Activated CD4-positive, alpha-beta T cell treated with anti-CD3 and anti-CD28 coated beads for 48 hours (primary cell): ENCODE measurements at regions not wholly inside any gene's neighbourhood (a gene's known extent, or its start where the extent isn't known, plus 50 kb on each side); places are given as distances from the start of the nearest gene placed in this dataset.
A peak's percentile ranks its signal among the peaks of the same experiment; 100 is the strongest.

Experiments
- DNase-seq: peaks from one replicate; pipeline ENCODE4 v3.0.0-alpha.2; 2020

DNA sequence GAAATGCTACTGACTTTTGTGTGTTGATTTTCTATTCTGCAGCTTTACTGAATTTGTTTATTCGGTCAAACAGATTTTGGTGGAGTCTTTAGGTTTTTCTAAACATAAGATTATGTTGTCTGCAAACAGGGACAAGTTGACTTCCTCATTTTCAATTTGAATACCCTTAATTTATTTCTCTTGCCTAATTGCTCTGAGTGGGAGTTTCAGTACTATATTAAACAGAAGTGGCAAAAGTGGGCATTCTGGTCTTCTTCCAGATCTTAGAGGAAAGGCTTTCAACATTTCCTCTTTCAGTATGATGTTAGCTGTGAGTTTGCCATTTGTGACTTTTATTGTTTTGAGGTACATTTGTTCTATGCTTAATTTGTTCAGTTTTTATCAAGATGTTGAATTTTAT, 268.5 kb downstream of the WNT5A start:
- DNase-seq: no peak

DNA sequence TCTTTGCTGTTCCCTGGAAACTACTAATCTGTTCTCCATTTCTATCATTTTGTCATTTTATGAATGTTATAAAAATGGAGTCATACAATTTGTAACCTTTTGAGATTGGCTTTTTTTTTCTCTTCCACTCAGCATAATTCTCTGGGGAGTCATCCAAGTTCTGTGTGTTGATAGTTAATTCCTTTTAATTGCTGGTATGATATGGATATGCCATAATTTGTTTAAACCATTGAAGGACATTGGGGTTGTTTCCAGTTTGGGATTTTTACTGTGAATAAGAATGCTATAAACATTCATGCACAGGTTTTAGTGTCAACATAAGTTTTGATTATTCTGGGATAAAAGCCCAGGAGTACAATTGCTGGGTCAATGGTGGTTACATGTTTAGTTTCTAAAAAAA, 279.4 kb downstream of the WNT5A start:
- no peak for DNase-seq

DNA sequence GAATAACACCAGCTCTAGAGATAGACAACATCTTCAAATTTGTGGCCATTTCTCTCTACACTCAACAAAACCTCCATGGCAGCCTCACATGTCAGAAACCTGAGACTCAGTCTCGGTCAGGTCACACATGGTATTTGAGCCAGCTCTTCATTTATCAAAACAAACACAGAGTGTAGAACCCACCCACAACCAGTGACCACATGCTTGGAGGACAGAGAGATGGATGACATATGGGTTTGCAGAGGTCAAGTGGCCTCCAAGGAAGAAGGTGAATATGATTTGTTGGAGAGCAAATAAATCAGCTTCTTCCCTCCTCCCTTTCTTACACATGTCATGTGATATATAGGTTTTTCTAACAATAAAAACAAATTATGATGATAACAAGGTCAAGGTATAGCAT, 278.1 kb upstream of the LRTM1 start:
- DNase-seq: no peak

DNA sequence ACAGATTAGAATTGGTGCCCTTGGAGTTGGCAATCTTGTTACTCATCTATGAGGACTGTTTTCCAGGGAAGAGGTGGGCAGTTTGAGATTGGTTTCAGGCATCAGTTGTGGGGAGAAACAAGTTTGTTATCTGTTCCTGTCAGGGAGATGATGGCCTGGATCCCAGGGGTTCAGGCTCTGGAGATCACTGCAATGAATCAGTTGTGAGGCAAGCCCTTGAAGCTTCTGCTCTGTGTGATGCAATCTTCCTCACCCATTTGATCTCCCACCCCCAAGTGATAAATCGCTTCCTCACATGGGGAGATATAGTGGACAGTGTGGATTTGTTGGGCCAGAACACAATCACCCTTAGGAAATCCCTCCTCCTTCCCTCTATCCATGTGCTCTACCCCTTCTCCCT, 276.6 kb upstream of the LRTM1 start:
- no peak for DNase-seq

DNA sequence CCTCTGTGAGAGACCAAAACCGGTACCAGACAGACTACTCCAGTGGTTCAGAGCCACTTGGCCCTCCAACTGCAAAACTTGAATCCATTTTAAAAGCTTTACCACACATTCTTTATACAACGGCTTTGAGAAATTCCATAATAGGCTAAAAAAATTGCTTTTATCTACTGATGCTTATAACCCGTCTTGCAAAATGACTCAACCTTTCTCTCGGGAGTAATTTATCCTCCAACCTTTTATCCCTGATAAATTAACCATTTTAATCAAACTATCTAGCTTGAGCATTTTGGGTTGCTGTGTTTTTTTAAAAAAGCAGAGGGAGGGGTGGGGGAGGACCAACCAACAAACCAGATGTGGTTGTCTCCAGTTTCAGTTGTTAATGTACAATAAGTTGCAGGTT, 275.7 kb upstream of the LRTM1 start:
- no peak for DNase-seq

DNA sequence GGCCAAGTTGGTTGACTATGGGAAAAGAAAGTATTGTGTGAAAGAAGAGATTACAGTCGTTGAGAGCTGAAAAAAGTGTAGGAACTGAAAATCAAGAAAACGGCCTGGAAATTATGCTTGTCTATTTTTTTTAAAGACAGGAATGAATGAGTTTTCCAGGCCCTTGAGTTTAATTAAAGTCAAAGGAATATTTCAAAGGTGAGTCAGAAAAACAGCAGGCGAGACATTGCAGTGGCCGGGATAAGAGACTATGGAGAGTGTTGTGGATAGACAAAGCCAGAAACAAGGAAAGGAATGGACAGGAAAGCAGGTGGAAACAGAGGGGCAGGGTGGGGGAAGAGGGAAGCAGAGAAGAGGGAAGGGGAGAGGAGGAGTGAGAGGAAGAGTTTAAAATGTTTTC, 275.1 kb upstream of the LRTM1 start:
- DNase-seq: no peak

DNA sequence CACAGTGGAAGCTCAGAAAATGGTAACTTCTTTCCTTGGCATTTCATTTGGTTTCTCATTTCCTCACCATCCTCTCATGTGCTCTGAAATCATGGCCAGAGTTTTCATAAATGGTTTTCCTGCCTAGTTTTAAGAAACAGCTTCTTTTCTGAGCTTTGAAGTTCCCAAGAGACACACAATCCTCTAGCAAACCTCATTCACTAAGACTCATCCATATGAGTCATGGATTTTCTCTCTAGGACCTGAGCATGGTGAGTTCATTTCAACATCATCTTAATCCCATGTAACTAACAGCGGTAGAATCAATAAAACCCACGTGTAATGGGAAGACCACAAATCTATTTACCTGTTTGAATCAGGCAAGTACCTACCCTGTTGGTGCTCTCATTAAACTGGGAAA, 274.5 kb upstream of the LRTM1 start:
- DNase-seq: no peak

DNA sequence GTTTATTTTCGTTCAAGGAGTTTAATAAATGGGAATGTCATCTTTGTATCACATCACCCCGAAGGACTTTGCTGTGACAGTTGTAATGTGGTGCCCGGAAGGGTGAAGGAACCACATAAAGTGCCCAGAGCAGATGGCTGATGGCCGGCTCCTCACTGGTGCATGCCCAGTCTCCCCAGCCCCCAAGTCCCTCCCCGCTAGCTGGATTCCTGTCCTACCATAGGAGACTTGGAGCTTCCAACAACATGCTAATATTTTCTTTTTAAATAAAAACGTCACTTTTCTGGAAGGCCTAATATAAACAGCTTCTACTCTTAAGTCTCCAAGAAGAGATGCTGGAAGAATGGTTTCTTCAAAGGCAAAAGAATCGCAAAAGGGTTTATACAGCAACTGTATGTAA, 273.9 kb upstream of the LRTM1 start:
- DNase-seq: no peak

DNA sequence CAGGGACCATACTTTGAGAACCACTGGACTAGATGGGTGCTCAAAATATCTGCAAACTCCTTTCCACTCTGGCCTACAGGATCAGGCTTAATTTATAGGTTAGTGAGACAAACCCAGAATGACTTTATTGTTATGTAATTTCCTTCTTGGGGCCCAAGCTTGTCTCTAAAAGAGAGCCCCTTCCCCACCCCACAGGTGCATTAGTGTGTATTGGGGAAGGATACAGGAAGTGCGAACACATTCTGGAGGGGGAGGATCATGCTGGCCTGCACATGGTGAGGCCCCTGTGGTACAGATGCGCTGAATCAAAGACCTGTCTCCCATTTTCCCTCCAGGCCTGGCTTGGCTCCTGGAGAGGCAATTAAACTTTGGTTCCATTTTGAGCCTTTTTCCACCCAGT, 273.0 kb upstream of the LRTM1 start:
- no peak for DNase-seq

DNA sequence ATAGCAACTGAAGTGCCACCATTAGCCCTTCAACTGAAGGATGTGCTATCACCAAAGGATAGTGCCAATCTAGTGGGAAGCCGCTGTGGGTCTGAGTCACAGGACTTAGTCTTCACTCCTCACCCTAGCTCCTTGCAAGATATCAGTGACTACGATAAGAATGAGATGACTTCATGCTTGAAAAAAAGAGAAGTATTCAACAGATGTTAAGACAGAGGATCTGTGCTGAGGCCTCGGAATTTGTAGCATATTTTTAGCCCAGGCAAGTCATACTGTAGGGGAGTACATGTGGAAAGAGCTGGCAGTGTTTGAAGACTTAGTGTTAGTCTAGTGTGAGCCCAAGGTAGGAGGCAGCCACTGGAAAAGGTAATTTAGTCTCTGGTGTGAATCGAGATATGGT, 270.7 kb upstream of the LRTM1 start:
- DNase-seq: no peak

DNA sequence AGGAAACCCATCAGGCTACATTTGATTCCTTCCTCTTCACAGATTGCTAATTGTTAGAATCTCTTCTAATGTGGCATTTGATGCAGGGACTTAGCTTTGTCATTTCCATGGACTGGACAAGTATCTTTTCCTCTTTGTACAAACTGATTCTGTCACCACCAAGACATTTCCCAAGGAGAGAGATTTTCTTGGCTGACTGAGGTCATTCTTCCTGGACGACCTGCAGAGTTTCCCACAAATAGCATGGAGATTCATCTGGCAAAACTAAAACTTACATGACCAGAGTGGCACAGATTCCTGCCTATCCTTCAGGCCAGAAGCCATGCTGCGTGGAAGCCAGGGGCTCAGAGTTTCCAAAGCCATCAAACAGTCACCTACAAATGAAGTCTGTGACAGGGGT, 269.2 kb upstream of the LRTM1 start:
- DNase-seq: no peak

DNA sequence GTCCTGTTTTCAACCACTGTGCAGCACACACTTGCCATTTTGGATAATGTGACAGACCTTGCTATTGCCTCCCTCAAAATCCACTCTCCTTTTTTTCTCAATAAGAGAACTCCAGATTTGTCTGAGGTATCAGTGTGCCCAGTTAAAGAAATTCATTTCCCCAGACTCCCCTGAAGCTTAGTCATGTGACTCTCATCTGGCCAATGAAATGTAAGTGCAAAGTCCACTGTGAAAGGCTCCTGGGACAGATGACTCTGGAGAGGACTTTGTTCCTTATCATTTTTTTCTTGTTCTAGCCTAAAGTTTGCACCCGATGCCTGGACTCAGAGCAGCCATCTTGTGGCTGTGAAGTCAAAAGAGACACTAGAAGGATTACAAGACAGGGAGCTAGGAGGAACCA, 268.6 kb upstream of the LRTM1 start:
- no peak for DNase-seq

DNA sequence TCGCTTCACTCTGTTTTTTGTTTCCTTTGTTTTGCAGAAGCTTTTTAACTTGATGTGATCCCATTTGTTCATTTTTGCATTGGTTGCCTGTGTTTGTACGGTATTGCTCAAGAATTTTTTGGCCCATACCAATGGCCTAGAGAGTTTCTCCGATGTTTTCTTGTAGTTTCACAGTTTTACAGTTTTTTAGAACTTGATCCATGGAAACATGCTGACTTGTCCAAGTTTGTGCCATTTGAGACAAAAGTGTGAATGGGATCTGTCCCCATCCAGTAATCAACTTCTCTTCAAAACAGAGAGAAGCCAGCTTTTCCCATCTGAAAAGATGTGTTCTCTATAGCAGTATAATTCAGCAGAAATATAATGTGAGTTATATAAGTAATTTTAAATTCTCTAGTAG, 266.5 kb upstream of the LRTM1 start:
- DNase-seq: no peak

DNA sequence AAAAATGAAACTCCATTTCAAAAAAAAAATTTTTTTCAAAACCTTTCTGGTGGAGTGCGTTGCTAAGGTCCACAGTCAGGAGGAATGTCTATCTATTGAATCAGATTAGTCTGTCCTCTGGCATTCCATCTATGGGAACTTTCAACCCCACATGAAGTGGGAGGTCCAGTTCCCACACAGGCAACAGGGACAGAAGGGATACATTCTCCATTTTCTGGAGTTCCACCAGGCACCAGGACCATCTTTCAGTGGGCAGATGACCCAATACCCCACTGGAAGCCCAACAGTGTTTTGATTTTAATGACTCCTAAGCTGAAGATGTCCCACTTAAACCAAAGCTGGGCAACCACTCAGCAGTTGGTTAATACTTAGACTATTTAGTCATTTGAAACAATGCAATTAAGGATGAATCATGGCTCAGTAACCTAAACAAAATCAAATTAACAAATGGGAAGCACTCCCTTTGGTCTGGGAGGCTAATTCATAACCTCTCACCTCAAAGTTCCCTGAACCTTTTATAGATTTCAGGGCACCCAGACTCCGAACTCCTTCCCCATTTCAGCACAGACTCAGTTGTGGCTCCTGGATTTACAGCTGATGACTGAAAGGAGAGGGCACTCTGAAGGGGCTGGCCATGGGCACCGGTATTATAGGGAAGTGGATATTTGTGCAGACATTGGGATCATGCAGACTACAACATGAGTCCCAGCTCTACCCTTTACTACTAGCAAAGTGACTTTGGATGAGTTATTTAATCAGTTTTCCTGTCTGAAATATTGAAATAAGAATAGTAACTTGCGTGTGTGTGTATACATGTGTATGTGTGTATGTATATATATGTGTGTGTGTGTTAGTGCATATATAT, 264.3 kb upstream of the LRTM1 start:
- DNase-seq: no peak

DNA sequence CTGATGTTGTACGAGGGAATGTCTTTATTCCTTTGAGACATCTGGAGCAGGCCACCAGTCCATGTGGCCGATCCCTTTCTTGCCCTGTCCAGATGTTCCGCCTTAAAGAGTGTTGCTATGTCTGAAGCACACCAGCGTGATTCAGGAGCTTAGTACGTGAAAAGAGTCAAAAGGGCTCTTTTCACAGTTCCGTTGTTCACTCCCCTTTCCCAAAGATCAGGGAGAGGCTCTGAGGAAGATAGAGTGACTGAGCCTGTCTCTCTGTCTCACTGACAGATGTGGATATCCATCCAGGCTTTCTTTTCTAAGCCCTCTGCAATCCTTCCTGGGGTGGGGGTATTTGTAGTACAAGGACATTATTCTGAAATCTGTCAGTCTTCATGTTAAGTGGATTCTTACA, 262.5 kb upstream of the LRTM1 start:
- DNase-seq: no peak

DNA sequence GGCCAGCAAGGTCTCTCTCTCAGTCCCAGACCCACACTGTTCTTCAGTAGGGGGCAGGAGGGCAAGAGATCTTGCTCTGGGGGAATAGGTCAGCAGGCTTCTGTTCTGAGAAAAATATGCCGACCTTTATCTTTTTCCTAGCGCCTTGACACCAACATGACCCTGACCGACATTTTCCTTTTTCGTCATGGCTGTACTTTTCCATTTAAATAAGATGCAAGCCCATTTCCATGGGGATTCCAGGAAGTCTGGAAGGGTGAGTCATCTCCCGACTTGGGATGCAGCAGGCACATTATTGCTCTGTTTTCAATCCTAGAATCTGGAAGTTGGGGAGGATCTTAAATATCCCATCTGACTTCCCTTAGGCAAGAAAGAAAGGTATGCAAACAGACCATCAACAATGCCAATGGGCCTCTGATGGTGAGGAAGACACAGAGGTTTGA, 261.5 kb upstream of the LRTM1 start:
- DNase-seq: no peak

DNA sequence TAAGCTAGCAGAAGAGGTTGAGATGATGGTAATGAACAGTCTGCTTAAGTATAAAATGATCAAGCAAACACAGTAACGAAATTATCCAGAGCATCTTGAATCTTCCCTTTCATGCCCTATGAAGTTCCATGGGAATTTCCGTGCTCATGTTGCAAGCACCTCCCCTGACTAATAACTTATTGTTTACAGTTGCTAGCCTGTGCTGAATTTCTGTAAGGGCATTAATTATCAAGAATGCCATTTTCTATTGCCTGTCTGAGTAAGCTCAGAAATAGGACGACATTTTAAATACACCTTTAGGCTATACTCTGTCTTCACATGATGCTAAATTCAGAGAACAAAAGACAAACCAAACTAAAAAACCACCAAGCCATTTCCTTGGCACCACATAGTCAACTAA, 257.5 kb upstream of the LRTM1 start:
- no peak for DNase-seq

DNA sequence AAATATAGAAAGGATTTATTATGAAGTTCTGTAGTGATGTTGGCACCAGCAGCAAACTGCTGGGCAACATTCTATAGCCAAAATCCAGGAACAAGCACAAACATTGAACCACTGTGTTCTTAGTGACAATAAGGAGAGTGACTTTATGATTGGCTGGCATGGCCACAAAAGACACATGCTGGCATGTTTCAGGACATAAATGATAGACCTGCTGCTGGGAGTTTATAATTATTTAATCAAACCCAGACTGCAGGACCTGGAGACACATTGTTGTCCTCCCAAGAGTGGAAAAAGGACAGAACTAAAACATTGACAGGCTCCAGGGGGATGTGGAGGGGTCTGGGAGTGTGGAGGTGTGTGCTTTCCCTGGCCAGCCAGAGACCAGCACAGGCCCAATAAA, 255.3 kb upstream of the LRTM1 start:
- no peak for DNase-seq

DNA sequence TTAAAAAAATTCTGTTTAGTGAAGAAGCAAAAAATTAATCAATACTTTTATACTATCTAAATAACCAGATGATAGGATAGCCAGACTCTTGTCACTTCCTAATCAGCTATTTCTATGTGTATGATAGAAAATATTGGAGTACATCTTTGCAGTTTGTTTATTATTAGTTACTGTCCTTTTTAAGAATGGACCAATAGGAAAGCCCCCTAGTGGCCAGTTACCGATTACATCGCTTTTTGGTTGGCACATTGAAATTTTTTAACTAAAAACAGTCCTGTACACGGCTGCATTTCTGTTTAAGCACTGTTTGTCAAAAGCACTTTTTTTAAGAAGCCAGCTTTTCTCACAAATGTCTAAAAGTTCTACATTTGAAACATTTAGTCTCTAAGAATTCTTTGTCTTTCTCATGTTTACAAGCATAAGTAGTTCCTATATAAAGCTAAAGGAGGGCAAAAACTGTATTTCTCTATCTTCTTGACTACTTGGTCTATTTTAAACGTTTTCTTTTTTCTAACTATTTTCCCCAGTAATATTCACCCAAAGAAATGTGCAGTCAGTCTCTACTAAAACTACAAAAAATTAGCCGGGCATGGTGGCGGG, 253.2 kb upstream of the LRTM1 start:
- peak; percentile 16 for DNase-seq

DNA sequence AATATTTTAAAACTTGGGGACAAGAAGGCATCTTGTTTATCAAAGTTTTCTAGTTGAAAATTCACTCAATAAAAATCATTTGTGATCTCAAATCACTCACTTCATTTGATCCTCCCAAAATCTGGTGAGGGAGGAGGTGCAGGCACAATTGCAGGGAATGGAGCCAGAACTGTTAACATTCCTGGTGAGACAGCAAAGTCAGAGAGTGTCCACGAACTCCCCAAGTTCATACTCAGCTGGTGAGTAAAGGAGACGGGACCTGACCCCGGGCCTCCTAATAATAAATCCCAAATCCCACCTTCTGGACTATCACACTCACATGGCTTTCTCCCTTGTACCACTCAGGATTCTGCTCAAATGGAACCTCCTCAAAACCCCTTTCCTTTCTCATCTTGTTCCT, 252.3 kb upstream of the LRTM1 start:
- DNase-seq: no peak

DNA sequence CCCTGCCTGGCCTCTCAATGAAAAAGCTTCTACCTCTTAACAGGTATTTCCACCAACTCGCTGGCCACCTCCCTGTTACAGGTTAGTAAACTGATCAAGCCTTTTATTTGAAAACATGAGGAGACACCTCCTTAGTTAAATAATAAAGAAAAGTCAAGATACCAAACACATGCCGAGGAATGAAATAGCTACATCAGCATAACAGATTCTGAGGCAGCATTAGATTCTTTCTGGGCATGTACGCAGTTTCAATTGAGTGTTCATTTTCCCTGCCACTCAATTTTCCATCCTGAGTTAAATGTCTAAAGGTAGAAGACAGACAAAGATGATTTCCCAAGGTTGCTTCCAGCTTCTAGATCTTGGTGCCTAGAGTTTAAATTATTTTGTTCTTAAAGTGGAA, 250.5 kb upstream of the LRTM1 start:
- DNase-seq: no peak

DNA sequence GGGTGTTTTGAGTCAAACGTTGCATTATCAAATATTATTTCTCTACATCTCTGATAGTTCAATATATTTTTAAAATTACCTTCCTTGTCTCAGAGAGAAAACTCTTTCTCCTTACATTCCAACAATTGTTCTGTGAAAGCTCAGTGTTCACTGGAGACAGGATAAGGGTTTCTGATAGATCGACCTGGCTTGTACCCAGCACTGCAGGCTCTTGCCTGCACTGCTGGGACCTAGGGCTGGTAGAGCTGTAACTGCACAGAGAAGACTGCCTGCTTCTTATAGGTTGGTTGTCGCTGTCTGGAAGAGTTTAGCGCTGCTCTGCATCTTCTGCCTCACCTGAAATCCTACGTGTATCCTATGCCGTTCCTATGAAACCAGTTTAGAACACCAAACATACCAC, 249.9 kb upstream of the LRTM1 start:
- no peak for DNase-seq

DNA sequence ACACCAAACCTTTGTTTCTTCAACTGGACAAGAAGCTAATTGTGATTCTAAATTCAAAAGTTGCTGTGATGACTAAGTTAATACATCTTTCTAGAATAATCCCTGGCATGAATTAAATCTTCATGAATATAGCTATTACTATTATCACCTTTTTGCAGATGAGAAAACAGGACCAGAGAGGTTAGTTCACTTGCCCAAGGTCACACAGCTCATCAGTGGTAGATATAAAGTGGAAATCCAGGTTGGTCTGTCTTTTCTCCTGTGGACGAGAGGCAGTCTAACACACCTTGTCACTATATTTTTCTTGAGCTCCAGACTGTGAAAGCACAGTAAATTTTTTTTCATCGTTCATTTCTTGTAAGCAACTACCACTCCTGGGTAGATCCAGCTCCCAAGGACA, 247.6 kb upstream of the LRTM1 start:
- DNase-seq: no peak

DNA sequence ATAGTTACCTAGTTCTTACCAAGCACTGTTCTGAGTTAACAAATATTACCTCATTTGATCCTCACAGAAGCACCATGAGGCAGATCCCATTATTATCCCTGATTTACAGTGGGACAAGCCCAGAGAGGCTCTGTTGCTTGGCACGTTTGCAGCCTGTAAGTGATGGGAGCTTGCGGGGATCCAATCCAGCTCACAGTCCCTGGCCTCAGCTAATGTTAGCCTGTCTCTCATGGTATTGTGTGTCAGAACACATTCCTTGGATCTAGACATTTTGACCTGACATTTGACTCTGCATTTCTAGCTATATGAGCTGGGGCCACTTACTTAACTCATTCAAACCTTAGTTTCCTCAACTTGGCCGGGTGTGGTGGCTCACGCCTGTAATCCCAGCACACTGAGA, 246.9 kb upstream of the LRTM1 start:
- no peak for DNase-seq

DNA sequence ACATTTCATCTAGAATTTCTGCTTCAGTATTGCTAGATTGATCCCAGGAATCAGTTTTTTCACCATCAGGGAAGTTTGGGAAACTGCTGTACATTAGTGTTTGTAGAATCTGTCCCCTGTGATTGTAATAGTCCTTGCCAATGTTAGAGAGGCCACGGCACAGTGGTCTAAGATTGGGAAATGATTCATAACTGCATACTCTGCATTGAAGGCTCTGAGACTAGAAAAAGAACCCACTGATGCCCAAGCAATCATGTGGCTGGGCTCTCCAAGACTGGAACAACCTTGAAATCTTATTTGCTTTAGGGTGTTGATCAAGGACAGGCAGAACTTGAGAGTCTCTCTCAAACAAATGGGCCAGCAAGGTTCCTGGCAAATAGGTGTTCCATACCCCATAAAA, 245.6 kb upstream of the LRTM1 start:
- no peak for DNase-seq
